WTC11 (cell line): ENCODE measurements at regions not wholly inside any gene's neighbourhood (a gene's known extent, or its start where the extent isn't known, plus 50 kb on each side); places are given as distances from the start of the nearest gene placed in this dataset.

ENCODE experiments used
- ATAC-seq: fragments of 200-7000 bp; cut with Tn5 transposase; 2 replicates; pipeline ENCODE4 v1.10.0; 2021; ENCODE audit warnings: mild to moderate bottlenecking, moderate library complexity
- CTCF ChIA-PET: fragments of 300-600 bp; sonication (Branson Sonifier 250); formaldehyde crosslinking; loops from one replicate; lab custom pipeline; 2021; ENCODE audit warnings: antibody characterized with exemption; lab: Charles Lee
- POLR2A ChIA-PET: fragments of 350-600 bp; sonication (Branson Sonifier 250); formaldehyde crosslinking; loops from one replicate; lab custom pipeline; 2021; ENCODE audit warnings: antibody characterized with exemption; lab: Charles Lee
- DNase-seq: peaks from one replicate; pipeline ENCODE4 v3.0.0; 2021; ENCODE audit warnings: low spot score
- H3K27ac Mint-ChIP-seq: 2 replicates; pipeline ENCODE4 v1.8.0; 2021; ENCODE audit warnings: mixed read lengths
- H3K27me3 Mint-ChIP-seq: 2 replicates; pipeline ENCODE4 v1.8.0; 2021; ENCODE audit warnings: low read depth, mild to moderate bottlenecking, moderate library complexity, mixed read lengths
- H3K36me3 Mint-ChIP-seq: 2 replicates; pipeline ENCODE4 v1.8.0; 2021; ENCODE audit warnings: mixed read lengths
- H3K4me1 Mint-ChIP-seq: 2 replicates; pipeline ENCODE4 v1.8.0; 2022; ENCODE audit warnings: mixed read lengths
- H3K4me3 Mint-ChIP-seq: 2 replicates; pipeline ENCODE4 v1.8.0; 2021; ENCODE audit warnings: mild to moderate bottlenecking, moderate library complexity, mixed read lengths
- H3K9me3 Mint-ChIP-seq: 2 replicates; pipeline ENCODE4 v1.8.0; 2021; ENCODE audit warnings: mixed read lengths
- GTF2I ChIP-seq: fragments of 250-450 bp; sonication (Bioruptor Pico); conservative IDR thresholded peaks from 2 replicates; pipeline ENCODE4 v1.4.0; 2021; ENCODE audit warnings: mild to moderate bottlenecking
- SP1 ChIP-seq: sonication (generic); formaldehyde crosslinking; conservative IDR thresholded peaks from 2 replicates; pipeline ENCODE4 v1.8.1; 2022; ENCODE audit warnings: missing genetic modification reagents
- TEAD1 ChIP-seq: sonication (generic); formaldehyde crosslinking; IDR thresholded peaks from 2 replicates; pipeline ENCODE4 v1.8.0; 2022; ENCODE audit warnings: mild to moderate bottlenecking, missing genetic modification reagents
- ZNF138 ChIP-seq: sonication (generic); formaldehyde crosslinking; conservative IDR thresholded peaks from 2 replicates; pipeline ENCODE4 v1.8.1; 2022; ENCODE audit warnings: mild to moderate bottlenecking, moderate library complexity, missing genetic modification reagents
- ZNF671 ChIP-seq: fragments of 250-450 bp; sonication (Bioruptor Pico); IDR thresholded peaks from 2 replicates; pipeline ENCODE4 v1.8.0; 2021; ENCODE audit warnings: mild to moderate bottlenecking
- TF ChIP-seq, protein P1 (sequence below): sonication (generic); formaldehyde crosslinking; IDR thresholded peaks from 2 replicates; pipeline ENCODE4 v1.8.0; 2022; ENCODE audit warnings: mild to moderate bottlenecking, missing genetic modification reagents
- TF ChIP-seq, protein P2 (sequence below): sonication (generic); formaldehyde crosslinking; IDR thresholded peaks from 2 replicates; pipeline ENCODE4 v1.8.0; 2022; ENCODE audit warnings: mild to moderate bottlenecking, missing genetic modification reagents
- TF ChIP-seq, protein P3 (sequence below): sonication (generic); formaldehyde crosslinking; IDR thresholded peaks from 2 replicates; pipeline ENCODE4 v1.8.1; 2023; ENCODE audit warnings: mild to moderate bottlenecking, missing genetic modification reagents, moderate library complexity
- TF ChIP-seq, protein P4 (sequence below): sonication (generic); formaldehyde crosslinking; IDR thresholded peaks from 2 replicates; pipeline ENCODE4 v1.8.1; 2022; ENCODE audit warnings: low read depth, mild to moderate bottlenecking, moderate library complexity, missing genetic modification reagents, borderline replicate concordance
- TF ChIP-seq, protein P5 (sequence below): fragments of 250-450 bp; sonication (Bioruptor Pico); IDR thresholded peaks from 2 replicates; pipeline ENCODE4 v1.8.0; 2021; ENCODE audit warnings: mild to moderate bottlenecking
- TF ChIP-seq, protein P6 (sequence below): sonication (generic); formaldehyde crosslinking; conservative IDR thresholded peaks from 2 replicates; pipeline ENCODE4 v1.8.1; 2023; ENCODE audit warnings: mild to moderate bottlenecking, low read depth, missing genetic modification reagents, moderate library complexity

DNA sequence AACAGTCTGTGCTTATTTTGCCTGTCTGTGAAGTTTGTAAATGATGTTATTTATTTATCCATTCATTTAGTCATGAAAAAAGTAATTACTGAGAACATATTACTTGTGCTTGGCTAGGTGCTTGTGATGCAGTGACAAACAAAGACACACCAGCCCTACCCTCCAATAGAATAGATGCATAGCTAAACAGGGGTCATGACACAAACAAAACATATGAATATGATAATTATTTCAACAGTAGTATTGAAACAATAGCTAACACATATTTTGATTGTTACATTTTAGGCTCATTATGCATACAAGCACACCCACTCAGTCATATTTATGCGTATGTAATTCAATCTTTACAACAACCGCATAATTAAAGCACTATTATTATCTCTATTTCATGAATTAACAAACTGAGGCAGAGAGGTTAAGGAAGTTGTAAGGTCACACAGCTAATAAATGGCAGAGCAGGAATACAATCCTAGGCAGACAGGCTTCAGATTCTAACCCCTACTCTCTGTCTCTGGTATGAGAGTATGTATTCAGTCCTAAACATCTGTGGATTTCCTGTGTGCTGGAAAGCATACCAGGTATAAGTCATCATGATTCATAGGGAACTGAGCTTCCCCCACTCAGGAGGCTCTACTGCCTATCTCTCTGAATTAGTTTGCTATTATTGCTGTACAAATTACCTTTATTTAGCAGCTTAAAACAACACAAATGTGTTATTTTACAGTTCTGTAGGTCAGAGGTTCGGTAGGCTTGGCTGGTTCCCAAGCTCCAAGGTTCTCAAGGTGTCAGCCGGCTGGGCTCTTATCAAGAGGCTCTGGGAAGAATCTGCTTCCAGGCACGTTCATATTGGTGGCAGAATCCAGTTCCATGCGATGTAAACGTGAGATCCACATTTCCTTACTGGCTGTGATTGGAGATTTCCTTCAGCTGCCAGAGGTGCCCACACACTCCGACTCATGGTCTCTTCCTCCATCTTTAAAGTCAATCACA is 509.4 kb downstream of the GALC start (continued):
- TF ChIP-seq, protein P1, sequence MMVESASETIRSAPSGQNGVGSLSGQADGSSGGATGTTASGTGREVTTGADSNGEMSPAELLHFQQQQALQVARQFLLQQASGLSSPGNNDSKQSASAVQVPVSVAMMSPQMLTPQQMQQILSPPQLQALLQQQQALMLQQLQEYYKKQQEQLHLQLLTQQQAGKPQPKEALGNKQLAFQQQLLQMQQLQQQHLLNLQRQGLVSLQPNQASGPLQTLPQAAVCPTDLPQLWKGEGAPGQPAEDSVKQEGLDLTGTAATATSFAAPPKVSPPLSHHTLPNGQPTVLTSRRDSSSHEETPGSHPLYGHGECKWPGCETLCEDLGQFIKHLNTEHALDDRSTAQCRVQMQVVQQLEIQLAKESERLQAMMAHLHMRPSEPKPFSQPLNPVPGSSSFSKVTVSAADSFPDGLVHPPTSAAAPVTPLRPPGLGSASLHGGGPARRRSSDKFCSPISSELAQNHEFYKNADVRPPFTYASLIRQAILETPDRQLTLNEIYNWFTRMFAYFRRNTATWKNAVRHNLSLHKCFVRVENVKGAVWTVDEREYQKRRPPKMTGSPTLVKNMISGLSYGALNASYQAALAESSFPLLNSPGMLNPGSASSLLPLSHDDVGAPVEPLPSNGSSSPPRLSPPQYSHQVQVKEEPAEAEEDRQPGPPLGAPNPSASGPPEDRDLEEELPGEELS (CRISPR knock-in tag) = no peak
- no peak for TF ChIP-seq GTF2I (CRISPR knock-in tag)
- no peak for TF ChIP-seq TEAD1
- TF ChIP-seq, protein P2, sequence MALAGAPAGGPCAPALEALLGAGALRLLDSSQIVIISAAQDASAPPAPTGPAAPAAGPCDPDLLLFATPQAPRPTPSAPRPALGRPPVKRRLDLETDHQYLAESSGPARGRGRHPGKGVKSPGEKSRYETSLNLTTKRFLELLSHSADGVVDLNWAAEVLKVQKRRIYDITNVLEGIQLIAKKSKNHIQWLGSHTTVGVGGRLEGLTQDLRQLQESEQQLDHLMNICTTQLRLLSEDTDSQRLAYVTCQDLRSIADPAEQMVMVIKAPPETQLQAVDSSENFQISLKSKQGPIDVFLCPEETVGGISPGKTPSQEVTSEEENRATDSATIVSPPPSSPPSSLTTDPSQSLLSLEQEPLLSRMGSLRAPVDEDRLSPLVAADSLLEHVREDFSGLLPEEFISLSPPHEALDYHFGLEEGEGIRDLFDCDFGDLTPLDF = no peak

DNA sequence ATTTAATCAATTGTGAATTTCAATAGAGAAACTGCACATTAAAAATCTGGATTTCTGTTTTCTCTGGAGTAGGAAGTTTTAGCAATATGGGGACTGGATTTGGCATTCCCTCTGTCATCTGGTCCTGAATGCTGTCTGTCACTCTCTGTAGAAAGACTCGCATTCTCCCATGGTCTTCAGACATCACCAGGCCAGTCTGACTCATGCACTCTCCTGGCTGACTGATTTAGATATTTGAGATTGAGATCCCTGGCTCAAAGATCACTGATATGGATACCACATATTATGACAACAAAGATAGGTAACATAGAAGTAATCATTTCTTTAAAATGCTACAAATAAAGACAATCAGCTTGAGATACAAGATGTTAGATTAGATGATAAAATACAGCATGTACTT is 524.5 kb downstream of the GALC start:
- Mint-ChIP-seq H3K9me3 (peaks cover 4% of the 10 kb centered on the region), H3K4me1 (no peaks in the 10 kb centered on the region), H3K36me3 (no peaks in the 10 kb centered on the region), H3K27ac (no peak overlapping the region), H3K27me3 (no peaks in the 10 kb centered on the region), H3K4me3 (no peak overlapping the region)
- ATAC-seq (no peak), DNase-seq (no peak)
- ChIA-PET POLR2A (no interaction called here), CTCF (no interaction called here)
- TF ChIP-seq, protein P3, sequence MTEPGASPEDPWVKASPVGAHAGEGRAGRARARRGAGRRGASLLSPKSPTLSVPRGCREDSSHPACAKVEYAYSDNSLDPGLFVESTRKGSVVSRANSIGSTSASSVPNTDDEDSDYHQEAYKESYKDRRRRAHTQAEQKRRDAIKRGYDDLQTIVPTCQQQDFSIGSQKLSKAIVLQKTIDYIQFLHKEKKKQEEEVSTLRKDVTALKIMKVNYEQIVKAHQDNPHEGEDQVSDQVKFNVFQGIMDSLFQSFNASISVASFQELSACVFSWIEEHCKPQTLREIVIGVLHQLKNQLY (CRISPR knock-in tag) = no peak
- TF ChIP-seq ZNF138 (CRISPR knock-in tag) = no peak
- TF ChIP-seq, protein P4, sequence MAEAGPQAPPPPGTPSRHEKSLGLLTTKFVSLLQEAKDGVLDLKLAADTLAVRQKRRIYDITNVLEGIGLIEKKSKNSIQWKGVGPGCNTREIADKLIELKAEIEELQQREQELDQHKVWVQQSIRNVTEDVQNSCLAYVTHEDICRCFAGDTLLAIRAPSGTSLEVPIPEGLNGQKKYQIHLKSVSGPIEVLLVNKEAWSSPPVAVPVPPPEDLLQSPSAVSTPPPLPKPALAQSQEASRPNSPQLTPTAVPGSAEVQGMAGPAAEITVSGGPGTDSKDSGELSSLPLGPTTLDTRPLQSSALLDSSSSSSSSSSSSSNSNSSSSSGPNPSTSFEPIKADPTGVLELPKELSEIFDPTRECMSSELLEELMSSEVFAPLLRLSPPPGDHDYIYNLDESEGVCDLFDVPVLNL (CRISPR knock-in tag) = no peak

DNA sequence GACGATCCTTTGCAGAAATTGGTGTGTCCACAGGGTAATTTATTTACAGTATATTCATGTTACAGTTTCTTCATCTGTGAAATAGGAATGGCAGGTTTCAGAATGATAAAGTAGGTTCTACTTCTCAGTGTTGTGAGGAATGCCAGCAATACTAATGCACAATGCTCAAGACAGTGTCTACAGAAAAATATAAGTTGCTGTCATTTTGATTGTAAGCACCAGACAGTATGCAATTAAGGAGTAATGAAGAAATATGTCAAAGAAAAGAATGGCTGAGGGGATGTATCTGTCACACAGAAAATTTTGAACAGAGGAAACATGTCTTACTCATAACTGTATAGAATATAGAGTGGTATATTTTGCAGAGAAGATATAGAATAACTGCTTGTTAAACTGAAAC is 525.4 kb downstream of the GALC start:
- Mint-ChIP-seq H3K27me3 (no peaks in the 10 kb centered on the region), H3K4me3 (no peak overlapping the region), H3K9me3 (peaks cover 8% of the 10 kb centered on the region), H3K36me3 (no peaks in the 10 kb centered on the region), H3K4me1 (no peaks in the 10 kb centered on the region), H3K27ac (no peak overlapping the region)
- TF ChIP-seq, protein P5, sequence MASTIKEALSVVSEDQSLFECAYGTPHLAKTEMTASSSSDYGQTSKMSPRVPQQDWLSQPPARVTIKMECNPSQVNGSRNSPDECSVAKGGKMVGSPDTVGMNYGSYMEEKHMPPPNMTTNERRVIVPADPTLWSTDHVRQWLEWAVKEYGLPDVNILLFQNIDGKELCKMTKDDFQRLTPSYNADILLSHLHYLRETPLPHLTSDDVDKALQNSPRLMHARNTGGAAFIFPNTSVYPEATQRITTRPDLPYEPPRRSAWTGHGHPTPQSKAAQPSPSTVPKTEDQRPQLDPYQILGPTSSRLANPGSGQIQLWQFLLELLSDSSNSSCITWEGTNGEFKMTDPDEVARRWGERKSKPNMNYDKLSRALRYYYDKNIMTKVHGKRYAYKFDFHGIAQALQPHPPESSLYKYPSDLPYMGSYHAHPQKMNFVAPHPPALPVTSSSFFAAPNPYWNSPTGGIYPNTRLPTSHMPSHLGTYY (CRISPR knock-in tag) = no peak
- no peak for TF ChIP-seq SP1
- DNase-seq (no peak), ATAC-seq (no peak)
- CTCF ChIA-PET = no interaction called here
- POLR2A ChIA-PET = no interaction called here

DNA sequence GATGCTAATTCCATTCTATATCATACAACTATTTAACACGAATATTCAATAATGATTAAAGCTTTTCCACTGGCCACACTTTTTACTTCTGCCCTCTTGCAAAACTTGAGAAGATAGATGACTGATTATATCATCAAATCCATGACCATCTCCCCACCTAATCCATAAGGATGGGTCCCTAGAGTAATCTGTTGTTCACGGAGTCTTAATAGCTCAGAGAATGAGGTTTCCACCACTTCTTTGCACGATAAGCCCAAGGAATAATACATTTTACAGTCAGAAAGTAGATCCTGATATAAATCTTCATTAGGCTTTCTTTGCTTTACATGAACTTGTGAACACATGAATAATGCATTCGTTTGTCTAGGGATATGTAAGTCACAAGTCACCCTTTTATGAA is 527.2 kb downstream of the GALC start:
- Mint-ChIP-seq H3K27me3 (no peaks in the 10 kb centered on the region), H3K4me3 (no peak overlapping the region), H3K27ac (no peak overlapping the region), H3K4me1 (peaks cover 6% of the 10 kb centered on the region), H3K36me3 (no peaks in the 10 kb centered on the region), H3K9me3 (peaks cover 8% of the 10 kb centered on the region)
- CTCF ChIA-PET = no interaction called here
- ATAC-seq = no peak
- no peak for TF ChIP-seq ZNF671 (CRISPR knock-in tag)
- TF ChIP-seq, protein P6, sequence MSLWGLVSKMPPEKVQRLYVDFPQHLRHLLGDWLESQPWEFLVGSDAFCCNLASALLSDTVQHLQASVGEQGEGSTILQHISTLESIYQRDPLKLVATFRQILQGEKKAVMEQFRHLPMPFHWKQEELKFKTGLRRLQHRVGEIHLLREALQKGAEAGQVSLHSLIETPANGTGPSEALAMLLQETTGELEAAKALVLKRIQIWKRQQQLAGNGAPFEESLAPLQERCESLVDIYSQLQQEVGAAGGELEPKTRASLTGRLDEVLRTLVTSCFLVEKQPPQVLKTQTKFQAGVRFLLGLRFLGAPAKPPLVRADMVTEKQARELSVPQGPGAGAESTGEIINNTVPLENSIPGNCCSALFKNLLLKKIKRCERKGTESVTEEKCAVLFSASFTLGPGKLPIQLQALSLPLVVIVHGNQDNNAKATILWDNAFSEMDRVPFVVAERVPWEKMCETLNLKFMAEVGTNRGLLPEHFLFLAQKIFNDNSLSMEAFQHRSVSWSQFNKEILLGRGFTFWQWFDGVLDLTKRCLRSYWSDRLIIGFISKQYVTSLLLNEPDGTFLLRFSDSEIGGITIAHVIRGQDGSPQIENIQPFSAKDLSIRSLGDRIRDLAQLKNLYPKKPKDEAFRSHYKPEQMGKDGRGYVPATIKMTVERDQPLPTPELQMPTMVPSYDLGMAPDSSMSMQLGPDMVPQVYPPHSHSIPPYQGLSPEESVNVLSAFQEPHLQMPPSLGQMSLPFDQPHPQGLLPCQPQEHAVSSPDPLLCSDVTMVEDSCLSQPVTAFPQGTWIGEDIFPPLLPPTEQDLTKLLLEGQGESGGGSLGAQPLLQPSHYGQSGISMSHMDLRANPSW (CRISPR knock-in tag) = no peak
- POLR2A ChIA-PET = no interaction called here
- DNase-seq = no peak
